ENCODE measurements at regions not wholly inside any gene's neighbourhood (a gene's known extent, or its start where the extent isn't known, plus 50 kb on each side); places are given as distances from the start of the nearest gene placed in this dataset.

DNA sequence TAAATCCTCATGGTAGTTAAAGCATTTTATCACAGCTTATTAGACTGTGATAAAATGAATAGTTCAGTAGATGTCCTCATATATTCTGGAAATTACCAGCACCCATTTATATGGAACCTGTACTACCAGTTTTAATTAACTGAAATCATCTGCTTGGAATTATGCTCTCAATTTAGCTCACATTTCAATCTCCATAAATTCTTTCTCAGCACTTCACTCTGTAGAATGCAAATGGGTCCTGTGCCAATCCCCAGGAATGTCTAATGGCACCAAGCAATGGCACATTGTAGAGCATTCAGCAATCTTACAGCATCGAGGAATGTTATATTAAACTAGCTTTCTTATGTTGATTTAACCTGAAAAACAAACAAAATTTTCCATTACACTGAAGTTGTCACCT, 355.1 kb downstream of the PDHA2 start (continued):
- TF ChIP-seq, protein P1, sequence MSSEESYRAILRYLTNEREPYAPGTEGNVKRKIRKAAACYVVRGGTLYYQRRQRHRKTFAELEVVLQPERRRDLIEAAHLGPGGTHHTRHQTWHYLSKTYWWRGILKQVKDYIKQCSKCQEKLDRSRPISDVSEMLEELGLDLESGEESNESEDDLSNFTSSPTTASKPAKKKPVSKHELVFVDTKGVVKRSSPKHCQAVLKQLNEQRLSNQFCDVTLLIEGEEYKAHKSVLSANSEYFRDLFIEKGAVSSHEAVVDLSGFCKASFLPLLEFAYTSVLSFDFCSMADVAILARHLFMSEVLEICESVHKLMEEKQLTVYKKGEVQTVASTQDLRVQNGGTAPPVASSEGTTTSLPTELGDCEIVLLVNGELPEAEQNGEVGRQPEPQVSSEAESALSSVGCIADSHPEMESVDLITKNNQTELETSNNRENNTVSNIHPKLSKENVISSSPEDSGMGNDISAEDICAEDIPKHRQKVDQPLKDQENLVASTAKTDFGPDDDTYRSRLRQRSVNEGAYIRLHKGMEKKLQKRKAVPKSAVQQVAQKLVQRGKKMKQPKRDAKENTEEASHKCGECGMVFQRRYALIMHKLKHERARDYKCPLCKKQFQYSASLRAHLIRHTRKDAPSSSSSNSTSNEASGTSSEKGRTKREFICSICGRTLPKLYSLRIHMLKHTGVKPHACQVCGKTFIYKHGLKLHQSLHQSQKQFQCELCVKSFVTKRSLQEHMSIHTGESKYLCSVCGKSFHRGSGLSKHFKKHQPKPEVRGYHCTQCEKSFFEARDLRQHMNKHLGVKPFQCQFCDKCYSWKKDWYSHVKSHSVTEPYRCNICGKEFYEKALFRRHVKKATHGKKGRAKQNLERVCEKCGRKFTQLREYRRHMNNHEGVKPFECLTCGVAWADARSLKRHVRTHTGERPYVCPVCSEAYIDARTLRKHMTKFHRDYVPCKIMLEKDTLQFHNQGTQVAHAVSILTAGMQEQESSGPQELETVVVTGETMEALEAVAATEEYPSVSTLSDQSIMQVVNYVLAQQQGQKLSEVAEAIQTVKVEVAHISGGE (CRISPR knock-in tag; IDR thresholded peaks at IDR 0.05), result no peak
- TF ChIP-seq, protein P2, sequence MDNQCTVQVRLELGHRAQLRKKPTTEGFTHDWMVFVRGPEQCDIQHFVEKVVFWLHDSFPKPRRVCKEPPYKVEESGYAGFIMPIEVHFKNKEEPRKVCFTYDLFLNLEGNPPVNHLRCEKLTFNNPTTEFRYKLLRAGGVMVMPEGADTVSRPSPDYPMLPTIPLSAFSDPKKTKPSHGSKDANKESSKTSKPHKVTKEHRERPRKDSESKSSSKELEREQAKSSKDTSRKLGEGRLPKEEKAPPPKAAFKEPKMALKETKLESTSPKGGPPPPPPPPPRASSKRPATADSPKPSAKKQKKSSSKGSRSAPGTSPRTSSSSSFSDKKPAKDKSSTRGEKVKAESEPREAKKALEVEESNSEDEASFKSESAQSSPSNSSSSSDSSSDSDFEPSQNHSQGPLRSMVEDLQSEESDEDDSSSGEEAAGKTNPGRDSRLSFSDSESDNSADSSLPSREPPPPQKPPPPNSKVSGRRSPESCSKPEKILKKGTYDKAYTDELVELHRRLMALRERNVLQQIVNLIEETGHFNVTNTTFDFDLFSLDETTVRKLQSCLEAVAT (IDR thresholded peaks at IDR 0.05), result no peak
- TF ChIP-seq, protein P3, sequence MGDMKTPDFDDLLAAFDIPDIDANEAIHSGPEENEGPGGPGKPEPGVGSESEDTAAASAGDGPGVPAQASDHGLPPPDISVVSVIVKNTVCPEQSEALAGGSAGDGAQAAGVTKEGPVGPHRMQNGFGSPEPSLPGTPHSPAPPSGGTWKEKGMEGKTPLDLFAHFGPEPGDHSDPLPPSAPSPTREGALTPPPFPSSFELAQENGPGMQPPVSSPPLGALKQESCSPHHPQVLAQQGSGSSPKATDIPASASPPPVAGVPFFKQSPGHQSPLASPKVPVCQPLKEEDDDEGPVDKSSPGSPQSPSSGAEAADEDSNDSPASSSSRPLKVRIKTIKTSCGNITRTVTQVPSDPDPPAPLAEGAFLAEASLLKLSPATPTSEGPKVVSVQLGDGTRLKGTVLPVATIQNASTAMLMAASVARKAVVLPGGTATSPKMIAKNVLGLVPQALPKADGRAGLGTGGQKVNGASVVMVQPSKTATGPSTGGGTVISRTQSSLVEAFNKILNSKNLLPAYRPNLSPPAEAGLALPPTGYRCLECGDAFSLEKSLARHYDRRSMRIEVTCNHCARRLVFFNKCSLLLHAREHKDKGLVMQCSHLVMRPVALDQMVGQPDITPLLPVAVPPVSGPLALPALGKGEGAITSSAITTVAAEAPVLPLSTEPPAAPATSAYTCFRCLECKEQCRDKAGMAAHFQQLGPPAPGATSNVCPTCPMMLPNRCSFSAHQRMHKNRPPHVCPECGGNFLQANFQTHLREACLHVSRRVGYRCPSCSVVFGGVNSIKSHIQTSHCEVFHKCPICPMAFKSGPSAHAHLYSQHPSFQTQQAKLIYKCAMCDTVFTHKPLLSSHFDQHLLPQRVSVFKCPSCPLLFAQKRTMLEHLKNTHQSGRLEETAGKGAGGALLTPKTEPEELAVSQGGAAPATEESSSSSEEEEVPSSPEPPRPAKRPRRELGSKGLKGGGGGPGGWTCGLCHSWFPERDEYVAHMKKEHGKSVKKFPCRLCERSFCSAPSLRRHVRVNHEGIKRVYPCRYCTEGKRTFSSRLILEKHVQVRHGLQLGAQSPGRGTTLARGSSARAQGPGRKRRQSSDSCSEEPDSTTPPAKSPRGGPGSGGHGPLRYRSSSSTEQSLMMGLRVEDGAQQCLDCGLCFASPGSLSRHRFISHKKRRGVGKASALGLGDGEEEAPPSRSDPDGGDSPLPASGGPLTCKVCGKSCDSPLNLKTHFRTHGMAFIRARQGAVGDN (IDR thresholded peaks at IDR 0.05), result no peak
- TF ChIP-seq POU2F2 (IDR thresholded peaks at IDR 0.05; ENCODE audit: borderline replicate concordance, low read depth, low read length) (no peak), KDM1A (IDR thresholded peaks at IDR 0.05; ENCODE audit: borderline replicate concordance) (no peak), BACH1 (IDR thresholded peaks at IDR 0.05; ENCODE audit: borderline replicate concordance) (no peak)

Data from GM12878 (cell line).